ENCODE measurements at regions not wholly inside any gene's neighbourhood (a gene's known extent, or its start where the extent isn't known, plus 50 kb on each side); places are given as distances from the start of the nearest gene placed in this dataset.
"Not testable (repeated sequence)": the region's sequence is repeated elsewhere in the genome, so short reads cannot be mapped to it uniquely, and the experiment has no call there.

DNA sequence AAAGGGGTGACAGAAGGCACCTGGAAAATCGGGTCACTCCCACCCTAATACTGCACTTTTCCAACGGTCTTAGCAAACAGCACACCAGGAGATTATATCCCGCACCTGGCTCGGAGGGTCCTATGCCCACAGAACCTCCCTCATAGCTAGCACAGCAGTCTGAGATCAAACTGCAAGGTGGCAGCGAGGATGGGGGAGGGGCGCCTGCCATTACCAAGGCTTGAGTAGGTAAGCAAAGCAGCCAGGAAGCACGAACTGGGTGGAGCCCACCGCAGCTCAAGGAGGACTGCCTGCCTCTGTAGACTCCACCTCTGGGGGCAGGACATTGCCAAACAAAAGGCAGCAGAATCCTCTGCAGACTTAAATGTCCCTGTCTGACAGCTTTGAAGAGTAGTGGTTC lies 101.8 kb downstream of the TBX20 start:
- not testable (repeated sequence) for DNase-seq

GRCh38 chr7:35148030-35148429 lies 105.9 kb downstream of the TBX20 start:
- peak; percentile 16 for DNase-seq

DNA sequence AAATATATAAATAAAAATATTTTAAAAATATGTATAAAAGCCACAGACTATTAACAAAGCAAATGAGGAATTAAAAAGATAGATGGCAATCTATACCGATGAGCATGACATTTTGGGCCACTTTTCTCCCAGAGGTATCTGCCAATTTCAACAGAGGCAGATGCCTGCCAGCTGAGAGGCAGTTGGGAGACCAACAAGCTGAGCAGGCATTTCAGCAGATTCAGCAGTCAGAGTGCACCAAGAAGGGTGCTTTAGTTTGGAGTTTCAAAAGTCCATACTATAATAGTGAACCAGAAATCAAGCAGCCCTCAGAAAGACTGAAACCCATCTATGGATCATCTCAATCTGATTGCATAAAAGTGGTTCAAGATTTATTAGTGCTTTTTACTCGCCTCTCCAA lies 104.8 kb upstream of the DPY19L1 start:
- DNase-seq: not testable (repeated sequence)

GRCh38 chr7:35139281-35139680 lies 102.0 kb upstream of the DPY19L1 start:
- DNase-seq: not testable (repeated sequence)

DNA sequence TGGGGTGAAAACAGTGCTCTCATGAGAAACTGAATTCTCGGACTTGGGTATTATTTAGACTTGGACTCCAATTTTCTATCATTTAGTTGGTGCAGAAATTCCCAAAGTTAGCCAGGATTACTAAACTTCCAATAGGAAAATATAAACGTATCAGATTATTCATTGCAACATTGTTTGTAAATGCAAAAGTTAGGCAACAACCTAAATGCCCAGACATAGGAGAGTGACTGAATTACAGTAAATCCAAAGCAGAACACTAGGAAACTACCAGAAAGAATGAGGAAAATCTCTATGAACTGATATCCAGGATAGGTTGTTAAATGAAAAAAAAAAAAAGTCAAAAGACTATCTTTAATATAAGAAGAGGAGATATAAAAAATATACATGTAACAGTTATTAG lies 96.2 kb upstream of the DPY19L1 start:
- not testable (repeated sequence) for DNase-seq

- DNase-seq: not testable (repeated sequence)
Observed at GRCh38 chr7:35133011-35133410, 95.7 kb upstream of the DPY19L1 start.

DNA sequence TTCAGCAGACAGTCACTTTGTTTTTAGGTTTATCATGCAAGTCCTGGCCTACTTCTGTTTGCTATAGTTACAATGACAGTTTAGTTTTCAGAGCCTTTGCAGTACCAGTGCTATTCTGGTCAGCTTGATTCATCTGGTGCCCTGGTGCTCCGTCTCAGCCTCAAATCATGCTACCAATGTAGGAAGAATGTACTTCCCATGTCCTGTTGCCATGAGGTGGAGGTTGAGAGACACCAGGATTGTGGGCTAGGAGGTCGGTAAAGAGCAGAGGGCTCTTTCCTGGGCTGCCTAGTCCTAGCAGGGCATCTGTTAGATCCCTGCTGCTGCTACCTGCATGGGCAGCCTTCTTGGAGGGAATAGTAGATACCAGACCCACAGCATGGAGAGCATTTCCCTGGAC lies 91.4 kb upstream of the DPY19L1 start:
- DNase-seq: not testable (repeated sequence)

GRCh38 chr7:35118526-35118925 lies 81.2 kb upstream of the DPY19L1 start:
- not testable (repeated sequence) for DNase-seq

DNA sequence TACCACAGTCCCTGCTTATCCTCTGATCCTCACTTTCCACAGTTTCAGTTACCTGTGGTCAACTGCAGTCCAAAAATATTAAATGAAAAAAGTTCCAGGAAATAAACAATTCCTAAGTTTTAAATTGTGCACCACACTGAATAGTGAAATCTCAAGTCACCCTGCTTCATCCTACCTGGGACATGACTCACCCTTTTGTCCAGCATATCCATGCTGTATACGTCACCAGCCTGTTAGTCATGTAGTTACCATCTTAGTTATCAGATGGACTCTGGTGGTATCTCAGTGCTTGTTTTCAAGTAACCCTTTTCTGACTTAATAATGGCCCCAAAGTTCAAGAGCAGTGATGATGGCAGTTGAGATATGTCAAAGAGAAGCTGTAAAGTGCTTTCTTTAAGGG lies 69.4 kb upstream of the DPY19L1 start:
- not testable (repeated sequence) for DNase-seq

DNA sequence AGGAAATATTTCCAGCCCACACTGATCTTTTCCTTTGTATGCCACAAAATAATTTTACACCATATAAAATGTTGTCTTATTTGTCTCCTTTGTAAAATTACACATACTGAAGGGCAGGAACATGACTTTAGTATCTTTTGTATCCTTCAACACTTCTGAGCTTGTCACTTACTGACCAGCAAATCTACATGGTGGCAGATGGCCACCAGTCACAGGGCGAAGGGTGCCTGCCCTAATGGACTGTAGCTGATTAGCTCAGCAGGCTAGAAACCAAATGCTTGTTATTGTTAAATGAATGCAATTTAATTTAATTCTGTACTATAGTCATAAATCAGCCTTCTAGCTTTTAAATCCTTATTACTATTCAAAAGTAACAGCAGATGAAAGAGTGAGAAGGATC lies 68.2 kb upstream of the DPY19L1 start:
- DNase-seq: not testable (repeated sequence)

DNA sequence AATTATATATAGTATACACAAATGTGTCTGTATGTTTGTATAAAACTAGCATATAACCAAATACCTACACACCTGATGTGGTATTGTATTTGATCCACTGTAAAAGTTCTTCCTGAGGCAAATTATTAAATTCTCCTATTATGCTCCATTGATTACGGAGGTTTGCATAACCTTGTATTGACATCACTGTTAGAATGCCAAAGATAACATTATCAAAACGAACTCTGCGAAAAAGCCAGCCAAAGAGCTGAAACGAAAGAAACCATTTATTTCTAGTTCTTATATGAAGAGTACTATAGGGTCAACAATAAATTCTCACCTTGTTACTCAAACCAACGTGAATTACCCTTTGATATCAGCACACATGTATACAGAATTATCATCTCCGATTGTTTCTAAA lies 65.6 kb upstream of the DPY19L1 start:
- DNase-seq: not testable (repeated sequence)

GRCh38 chr7:35092961-35093360 lies 55.7 kb upstream of the DPY19L1 start:
- DNase-seq: not testable (repeated sequence)

Measured in femur (tissue), 1 donor.